AG09309 (cell line): ENCODE measurements at regions not wholly inside any gene's neighbourhood (a gene's known extent, or its start where the extent isn't known, plus 50 kb on each side); places are given as distances from the start of the nearest gene placed in this dataset.

Source experiments
- DNase-seq: peaks from one replicate; pipeline ENCODE4 v3.0.0-alpha.2; 2010; ENCODE audit warnings: low read depth
- H3K4me3 ChIP-seq: 2 replicates; pipeline ENCODE4 v1.5.1; 2011; ENCODE audit warnings: mild to moderate bottlenecking, low read depth, low read length, moderate library complexity; ENCODE audit not compliant: control insufficient read depth
- CTCF ChIP-seq: IDR thresholded peaks from 2 replicates; pipeline ENCODE4 v1.5.1; 2011; ENCODE audit warnings: mild to moderate bottlenecking, low read depth, low read length, inconsistent platforms; ENCODE audit not compliant: insufficient read depth, control insufficient read depth; ENCODE audit errors: missing control alignments

GRCh38 chr2:8451273-8451672, 230.6 kb upstream of the ID2 start:
- TF ChIP-seq CTCF, result no peak
- DNase-seq, result no peak
- no peak overlapping the region for H3K4me3 ChIP-seq

- no peak for DNase-seq
- no peak for TF ChIP-seq CTCF
- H3K4me3 ChIP-seq, result no peak overlapping the region
Observed at GRCh38 chr2:8452296-8452695, 229.6 kb upstream of the ID2 start.

- TF ChIP-seq CTCF, result no peak
- peak; percentile 14 for DNase-seq
Observed at GRCh38 chr2:8452979-8453903, 228.6 kb upstream of the ID2 start.

GRCh38 chr2:8453904-8454302, 228.0 kb upstream of the ID2 start:
- no peak for DNase-seq
- TF ChIP-seq CTCF, result no peak
- H3K4me3 ChIP-seq, result no peak overlapping the region

More at GRCh38 chr2:8452979-8453903, 228.6 kb upstream of the ID2 start:
- H3K4me3 ChIP-seq, result no peak overlapping the region

- H3K4me3 ChIP-seq, result no peak overlapping the region
- TF ChIP-seq CTCF, result no peak
- no peak for DNase-seq
Observed at GRCh38 chr2:8454797-8455196, 227.1 kb upstream of the ID2 start.

- H3K4me3 ChIP-seq, result no peak overlapping the region
- DNase-seq, result no peak
- TF ChIP-seq CTCF, result no peak
Observed at GRCh38 chr2:8455236-8456150, 226.4 kb upstream of the ID2 start.
